AG10803 (cell line): ENCODE measurements at regions not wholly inside any gene's neighbourhood (a gene's known extent, or its start where the extent isn't known, plus 50 kb on each side); places are given as distances from the start of the nearest gene placed in this dataset.

Experiments used
- DNase-seq: peaks from one replicate; pipeline ENCODE4 v3.0.0; 2010; ENCODE audit warnings: low read depth
- H3K4me3 ChIP-seq: 2 replicates; pipeline ENCODE4 v1.5.1; 2011; ENCODE audit warnings: mild to moderate bottlenecking, low read length, control low read depth
- TF ChIP-seq, protein P1 (sequence below): conservative IDR thresholded peaks from 2 replicates; pipeline ENCODE4 v1.5.1; 2011; ENCODE audit warnings: mild to moderate bottlenecking, low read length, control low read depth, inconsistent platforms

DNA sequence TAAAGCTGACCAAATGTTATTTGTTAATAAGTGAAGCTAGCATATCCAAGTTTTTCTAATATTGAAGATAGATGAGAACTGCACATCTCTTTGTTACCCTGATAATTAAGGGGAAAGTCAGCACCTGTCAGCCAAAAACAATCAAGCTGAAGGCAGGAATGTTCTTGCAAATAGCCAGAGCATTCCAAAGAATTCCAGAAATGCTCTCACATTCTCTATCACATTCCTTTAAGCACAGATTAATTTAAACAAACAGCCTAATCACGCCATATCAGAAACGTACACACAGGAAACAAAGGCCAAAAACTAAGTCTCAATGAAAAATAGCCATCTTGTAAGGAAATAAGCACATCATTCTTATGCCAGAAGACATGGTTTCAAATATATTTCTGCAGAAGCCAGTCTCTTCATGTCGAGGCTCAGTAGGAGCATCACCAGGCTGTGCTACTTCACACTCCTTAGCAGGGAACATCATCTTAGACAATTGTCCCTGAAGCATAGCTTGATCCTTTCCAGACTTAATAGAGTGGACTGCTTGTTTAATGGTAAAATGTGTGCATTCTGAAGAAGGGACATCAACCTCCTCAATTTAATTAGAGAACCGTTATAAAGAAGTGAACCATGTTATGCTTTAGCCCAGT, 252.9 kb upstream of the TTC29 start:
- peak; percentile 28 for DNase-seq
- TF ChIP-seq, protein P1, sequence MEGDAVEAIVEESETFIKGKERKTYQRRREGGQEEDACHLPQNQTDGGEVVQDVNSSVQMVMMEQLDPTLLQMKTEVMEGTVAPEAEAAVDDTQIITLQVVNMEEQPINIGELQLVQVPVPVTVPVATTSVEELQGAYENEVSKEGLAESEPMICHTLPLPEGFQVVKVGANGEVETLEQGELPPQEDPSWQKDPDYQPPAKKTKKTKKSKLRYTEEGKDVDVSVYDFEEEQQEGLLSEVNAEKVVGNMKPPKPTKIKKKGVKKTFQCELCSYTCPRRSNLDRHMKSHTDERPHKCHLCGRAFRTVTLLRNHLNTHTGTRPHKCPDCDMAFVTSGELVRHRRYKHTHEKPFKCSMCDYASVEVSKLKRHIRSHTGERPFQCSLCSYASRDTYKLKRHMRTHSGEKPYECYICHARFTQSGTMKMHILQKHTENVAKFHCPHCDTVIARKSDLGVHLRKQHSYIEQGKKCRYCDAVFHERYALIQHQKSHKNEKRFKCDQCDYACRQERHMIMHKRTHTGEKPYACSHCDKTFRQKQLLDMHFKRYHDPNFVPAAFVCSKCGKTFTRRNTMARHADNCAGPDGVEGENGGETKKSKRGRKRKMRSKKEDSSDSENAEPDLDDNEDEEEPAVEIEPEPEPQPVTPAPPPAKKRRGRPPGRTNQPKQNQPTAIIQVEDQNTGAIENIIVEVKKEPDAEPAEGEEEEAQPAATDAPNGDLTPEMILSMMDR: no peak

DNA sequence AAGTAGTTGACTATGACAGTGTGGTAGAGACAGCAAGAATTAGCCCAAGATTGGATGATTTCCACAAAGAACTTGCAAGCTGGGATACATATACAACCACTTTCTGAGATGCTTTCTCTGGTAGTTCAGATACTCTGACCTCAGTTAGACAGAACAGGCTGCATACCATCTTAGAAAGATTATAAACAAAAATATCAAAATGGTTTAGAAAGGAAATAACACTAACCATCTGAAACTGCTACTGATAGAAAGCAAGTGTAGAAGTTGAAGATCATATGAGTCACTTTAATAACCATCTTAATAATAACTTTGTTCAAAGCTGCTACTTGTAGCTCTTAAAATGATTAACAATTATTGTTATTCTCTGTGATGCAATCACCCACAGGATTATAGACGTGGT, 255.4 kb upstream of the TTC29 start:
- TF ChIP-seq, protein P1: no peak
- H3K4me3 ChIP-seq: no peak overlapping the region
- DNase-seq: no peak

More for the DNA sequence above, 252.9 kb upstream of the TTC29 start:
- H3K4me3 ChIP-seq: no peak overlapping the region

DNA sequence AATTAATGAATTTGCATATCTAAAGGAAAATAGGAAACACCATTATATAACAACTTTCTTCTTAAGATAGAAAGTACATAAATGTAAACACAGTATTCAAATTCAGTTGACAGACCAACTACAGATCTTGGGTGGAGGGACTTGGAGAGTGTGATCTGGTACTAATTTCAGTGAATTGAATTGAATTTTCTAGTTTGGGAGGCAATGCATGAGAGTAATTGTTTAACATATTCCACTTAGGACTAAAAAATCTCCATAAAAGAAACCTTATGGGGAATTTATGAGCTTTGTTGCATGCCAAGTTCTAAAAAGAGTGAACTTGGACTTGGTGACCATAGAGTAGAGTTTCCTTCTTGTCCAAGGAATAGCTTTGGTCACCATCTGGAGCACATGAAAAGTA, 261.1 kb upstream of the TTC29 start:
- TF ChIP-seq, protein P1: no peak
- DNase-seq: no peak
- H3K4me3 ChIP-seq: no peak overlapping the region

DNA sequence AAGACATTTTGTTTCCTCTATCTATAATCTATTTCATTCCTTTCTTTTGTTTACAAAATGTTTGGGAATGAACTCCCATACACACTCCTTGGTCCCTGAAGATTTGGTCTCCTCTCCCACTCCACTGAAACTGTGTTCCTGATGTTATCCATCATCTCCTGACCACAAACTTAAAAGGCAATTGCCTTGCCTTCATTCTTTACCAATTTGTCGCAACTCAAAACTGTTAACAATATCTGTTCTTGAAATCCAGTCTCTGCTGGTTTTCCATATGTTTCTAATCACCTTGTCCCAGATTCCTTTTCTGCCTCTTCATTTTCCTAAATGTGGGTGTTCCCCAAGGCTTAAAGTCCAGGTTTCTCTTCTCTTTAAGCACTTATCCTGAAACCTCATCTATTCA, 262.2 kb upstream of the TTC29 start:
- H3K4me3 ChIP-seq: no peak overlapping the region
- TF ChIP-seq, protein P1: no peak
- DNase-seq: peak; percentile 25

DNA sequence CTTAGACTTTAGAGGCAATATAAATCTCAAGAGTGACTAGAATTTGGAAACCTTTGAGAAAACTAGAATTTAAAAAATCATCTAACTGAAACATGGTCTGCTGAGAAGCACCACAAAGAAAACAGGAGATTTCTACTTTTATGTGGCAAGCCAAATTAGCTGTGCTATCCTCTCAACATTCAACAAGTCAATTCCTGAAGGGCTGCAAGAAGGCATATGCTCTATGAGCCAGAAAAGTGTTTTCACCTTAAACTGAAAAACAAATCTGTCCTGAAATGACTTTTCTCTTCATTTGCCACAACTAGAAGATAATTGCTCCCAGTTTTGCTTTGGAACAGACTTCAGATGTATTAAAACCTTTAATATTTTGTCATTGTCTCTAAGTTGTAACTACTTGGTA, 263.2 kb upstream of the EDNRA start:
- no peak overlapping the region for H3K4me3 ChIP-seq
- no peak for DNase-seq
- TF ChIP-seq, protein P1: no peak

DNA sequence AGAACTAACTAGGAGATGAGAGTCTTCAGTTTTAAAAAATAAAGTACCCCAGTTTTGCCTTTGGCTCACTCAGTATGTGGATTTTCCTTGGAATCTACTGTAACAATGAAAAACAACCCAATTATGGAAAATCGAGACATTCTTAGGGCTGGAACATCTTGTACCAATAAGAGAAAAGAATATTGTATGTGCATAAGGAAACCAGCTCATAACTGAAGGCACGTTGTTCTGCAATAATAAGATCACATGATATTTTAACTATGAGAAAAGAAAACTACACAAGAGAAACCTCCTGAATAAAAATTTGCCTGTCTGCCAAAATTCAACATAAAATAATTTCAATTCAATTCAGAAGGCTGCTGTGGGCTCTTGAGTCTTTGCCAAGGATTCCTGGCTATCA, 261.8 kb upstream of the EDNRA start:
- H3K4me3 ChIP-seq: no peak overlapping the region
- TF ChIP-seq, protein P1: no peak
- DNase-seq: no peak

DNA sequence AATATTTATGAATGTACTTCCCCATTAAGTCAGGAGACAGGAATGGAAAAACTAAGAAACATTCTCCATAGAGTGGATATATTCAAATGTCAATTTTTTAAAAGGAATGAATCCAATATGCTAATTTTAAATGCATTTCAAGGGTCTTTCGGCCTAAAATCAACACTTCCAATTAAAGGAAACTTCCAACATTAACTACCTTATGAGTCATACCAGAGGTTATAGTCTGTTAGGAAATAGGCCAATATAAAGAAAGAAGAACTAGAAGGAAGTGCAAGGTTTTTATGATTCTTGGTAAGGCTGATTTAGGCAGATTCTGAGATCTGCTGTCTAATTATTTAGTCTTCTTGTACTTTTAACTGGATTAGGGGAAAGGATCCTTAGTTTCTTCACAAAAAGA, 260.1 kb upstream of the EDNRA start:
- DNase-seq: no peak
- TF ChIP-seq, protein P1: no peak
- no peak overlapping the region for H3K4me3 ChIP-seq
